ENCODE measurements at regions not wholly inside any gene's neighbourhood (a gene's known extent, or its start where the extent isn't known, plus 50 kb on each side); places are given as distances from the start of the nearest gene placed in this dataset.
"Not testable (repeated sequence)": the region's sequence is repeated elsewhere in the genome, so short reads cannot be mapped to it uniquely, and the experiment has no call there.

DNA sequence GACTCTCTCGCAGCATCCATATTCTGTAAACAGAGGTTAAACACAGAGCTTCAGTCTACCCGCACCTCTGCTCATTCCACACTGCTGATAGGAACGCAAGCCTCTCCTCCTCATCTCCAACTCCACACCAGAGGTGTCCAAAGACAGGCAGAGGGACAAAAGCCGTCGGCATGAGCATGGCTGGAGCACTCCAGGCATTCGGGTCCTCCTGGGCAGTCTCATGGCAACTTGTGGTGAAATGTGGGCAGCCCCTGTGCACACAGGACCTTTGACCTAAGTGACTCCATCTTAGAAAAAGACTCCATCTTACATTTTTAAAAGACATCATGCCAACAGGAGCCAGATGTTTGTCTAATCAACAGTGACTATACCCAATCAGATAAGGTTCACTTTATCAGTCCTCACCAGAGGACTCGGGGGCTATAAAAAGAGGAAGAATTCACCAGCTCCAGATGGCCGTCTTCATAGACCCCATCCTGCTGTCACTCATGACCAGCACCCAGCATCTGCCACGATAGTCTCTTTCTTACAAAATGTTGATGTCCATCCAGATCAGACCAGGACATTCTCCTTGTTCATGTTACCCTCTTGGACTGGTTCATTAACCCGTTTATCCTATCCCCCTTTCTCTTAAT, 304.4 kb downstream of the ANAPC1 start:
- TF ChIP-seq POLR2AphosphoS5 (IDR thresholded peaks at IDR 0.05; ENCODE audit: low read depth); CTCF (IDR thresholded peaks at IDR 0.05; ENCODE audit: insufficient read depth, low read length): not testable (repeated sequence)
